C4-2B (cell line): ENCODE measurements at regions not wholly inside any gene's neighbourhood (a gene's known extent, or its start where the extent isn't known, plus 50 kb on each side); places are given as distances from the start of the nearest gene placed in this dataset.

ENCODE experiments used
- H3K27ac ChIP-seq: fragments of 450-650 bp; 2 replicates; pipeline ENCODE4 v1.5.1; 2017
- ZFX ChIP-seq: fragments of 450-650 bp; IDR thresholded peaks from 2 replicates; pipeline ENCODE4 v1.6.1; 2017
- TF ChIP-seq, protein P1 (sequence below): fragments of 450-650 bp; conservative IDR thresholded peaks from 2 replicates; pipeline ENCODE4 v1.5.1; 2017; ENCODE audit warnings: mild to moderate bottlenecking

DNA sequence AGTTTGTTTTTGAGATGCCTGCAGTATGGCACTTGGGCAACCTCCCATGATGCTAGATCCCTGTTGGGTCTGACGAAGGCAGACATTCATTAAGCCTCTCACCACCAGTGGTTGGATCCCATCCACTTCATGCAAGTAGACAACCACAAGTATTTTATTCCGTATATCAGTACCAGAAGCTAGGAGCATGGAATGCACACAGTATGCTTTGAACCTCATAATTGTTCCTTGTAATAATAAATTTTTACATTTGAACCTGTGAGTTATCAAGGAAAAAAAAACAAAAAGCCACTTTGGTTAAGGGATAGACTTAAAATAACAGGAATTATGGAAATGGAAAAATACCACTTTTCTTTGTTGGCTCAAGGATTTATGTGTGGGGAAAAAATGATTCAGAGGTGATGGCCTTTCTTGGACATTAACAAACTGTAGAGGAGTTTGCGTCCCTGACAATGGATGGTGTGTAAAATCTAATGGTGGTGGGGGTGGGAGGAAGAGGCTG is 107.1 kb upstream of the KCNJ16 start:
- H3K27ac ChIP-seq, result no peak overlapping the region
- no peak for TF ChIP-seq ZFX
- TF ChIP-seq, protein P1, sequence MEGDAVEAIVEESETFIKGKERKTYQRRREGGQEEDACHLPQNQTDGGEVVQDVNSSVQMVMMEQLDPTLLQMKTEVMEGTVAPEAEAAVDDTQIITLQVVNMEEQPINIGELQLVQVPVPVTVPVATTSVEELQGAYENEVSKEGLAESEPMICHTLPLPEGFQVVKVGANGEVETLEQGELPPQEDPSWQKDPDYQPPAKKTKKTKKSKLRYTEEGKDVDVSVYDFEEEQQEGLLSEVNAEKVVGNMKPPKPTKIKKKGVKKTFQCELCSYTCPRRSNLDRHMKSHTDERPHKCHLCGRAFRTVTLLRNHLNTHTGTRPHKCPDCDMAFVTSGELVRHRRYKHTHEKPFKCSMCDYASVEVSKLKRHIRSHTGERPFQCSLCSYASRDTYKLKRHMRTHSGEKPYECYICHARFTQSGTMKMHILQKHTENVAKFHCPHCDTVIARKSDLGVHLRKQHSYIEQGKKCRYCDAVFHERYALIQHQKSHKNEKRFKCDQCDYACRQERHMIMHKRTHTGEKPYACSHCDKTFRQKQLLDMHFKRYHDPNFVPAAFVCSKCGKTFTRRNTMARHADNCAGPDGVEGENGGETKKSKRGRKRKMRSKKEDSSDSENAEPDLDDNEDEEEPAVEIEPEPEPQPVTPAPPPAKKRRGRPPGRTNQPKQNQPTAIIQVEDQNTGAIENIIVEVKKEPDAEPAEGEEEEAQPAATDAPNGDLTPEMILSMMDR, result no peak

DNA sequence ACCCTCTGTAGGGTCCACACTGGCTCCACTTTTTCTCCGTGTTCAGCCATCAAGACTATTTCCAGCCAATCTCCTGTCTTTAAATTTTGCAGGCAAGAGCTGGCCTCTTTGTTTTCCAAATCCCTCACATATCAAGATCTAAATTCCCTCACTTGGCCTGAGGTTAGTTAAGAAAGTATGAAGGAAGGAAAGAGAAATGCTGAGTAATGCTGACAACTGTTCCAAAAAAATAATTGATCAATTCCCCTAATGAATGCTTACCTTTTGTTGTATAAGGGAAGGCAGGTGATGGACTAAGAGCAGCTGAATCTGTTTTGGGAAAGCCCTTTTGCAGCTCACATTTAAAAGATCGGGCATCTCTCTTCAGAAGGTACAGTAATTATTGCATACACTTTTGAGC is 105.1 kb upstream of the KCNJ16 start:
- TF ChIP-seq, protein P1, result no peak
- TF ChIP-seq ZFX, result no peak
- H3K27ac ChIP-seq, result no peak overlapping the region

DNA sequence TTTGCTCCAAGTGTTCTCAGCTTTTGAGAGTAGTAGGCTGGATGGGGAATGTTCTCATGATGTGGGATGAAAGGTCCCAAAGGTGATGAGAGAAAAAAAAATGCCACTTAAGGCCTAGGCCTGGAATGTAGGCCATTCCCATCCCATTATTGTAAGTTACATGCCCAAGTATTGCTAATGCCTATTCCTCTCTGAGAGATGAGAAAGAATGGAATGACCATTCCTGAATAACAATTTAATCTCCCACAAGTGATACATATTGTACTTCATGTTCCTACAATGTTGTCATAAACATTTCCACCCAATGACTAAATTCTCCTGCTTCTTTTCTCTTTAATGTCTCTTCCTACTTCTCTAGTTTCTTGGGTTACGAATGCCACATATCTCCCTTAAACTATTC is 102.8 kb upstream of the KCNJ16 start:
- no peak overlapping the region for H3K27ac ChIP-seq
- TF ChIP-seq, protein P1, result no peak
- TF ChIP-seq ZFX, result no peak

DNA sequence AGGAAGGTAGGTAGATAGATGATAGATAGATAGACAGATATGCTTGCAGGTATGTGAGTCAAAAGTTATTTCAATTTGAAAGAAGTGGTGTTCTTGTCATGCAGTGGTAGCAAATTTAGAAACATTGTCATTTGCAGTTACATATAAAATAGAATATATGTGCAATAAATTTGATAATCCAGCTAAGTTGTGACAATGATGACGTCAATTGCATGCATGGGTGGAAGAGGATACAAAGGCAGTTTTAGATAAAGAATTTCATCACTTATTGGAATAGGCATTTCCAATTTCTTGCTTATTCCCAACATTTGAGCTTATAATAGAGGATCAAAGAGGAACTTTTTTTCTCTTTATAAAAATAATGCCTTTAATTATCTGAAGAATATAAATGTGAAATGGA is 99.2 kb upstream of the KCNJ16 start:
- H3K27ac ChIP-seq, result no peak overlapping the region
- TF ChIP-seq ZFX, result no peak
- TF ChIP-seq, protein P1, result no peak

DNA sequence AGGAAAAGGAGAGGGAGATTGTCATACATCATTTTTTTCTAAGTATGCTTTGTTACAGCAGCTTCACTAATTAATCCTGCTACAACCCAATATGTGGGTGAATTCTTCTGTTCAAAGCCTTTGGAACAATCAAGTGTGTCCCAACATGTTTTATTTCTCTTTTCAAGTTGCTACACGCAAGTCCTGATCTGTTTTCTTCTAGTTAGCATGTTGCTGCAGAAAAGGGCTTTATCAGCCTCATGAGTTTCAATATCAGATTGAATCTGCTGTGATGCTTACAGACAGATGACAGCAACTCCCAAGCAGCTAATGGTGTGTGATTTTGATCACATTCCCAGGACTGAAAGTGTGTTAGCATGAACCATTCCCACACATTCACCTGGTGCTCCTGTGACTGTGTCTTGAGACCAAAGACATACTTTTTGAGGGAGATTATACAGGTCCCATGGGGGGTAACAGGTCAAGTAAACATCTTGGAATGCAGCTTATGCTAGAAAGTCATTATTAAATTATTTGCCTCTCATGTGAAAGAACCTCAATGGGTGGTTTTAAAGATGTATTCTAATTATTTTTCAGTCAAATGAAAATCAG is 96.9 kb upstream of the KCNJ16 start:
- TF ChIP-seq ZFX, result no peak
- TF ChIP-seq, protein P1, result no peak
- H3K27ac ChIP-seq, result no peak overlapping the region

DNA sequence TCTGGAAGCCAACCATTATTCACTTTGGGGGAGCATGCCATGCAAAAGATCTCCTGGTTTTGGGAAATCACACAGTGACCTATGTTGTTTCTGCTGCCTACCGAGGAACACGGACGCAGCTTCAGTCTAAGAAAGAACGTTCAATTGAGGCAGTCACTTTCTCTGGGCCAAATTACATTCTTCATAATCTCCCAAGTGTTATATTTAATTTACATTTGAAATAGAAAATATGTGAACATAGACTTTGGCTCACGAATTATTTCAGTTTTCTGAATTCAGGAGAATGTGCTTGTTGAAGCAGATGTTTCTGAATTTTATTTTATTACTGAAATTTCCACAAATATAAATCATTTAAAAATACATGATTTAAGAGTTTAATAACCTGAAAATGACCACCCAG is 93.6 kb upstream of the KCNJ16 start:
- no peak overlapping the region for H3K27ac ChIP-seq
- TF ChIP-seq, protein P1, result no peak
- TF ChIP-seq ZFX, result no peak

DNA sequence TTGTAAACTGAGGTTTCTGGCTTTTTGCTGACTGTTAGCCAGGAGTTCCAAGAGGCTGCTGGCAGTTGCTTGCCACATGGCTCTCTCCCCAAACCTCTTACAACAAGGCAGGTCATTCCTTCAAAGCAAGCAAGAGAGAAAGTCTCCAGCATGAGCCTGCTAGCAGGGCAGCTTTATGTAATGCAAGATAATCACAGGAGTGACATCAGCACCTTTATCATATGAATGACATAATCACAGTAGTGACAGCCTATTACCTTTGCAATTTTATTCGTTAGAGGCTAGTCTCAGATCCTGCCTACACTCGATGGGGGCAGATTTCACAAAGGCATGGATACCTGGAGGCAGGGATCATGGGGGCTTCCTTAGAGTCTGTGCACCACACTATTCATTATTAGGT is 79.5 kb upstream of the KCNJ16 start:
- no peak for TF ChIP-seq ZFX
- TF ChIP-seq, protein P1, result no peak

More for the DNA sequence above, 79.5 kb upstream of the KCNJ16 start:
- no peak overlapping the region for H3K27ac ChIP-seq
